Small intestine (tissue), 7 donors: ENCODE measurements at regions not wholly inside any gene's neighbourhood (a gene's known extent, or its start where the extent isn't known, plus 50 kb on each side); places are given as distances from the start of the nearest gene placed in this dataset.

Experiments
- DNase-seq, 2 donors: peaks; one replicate each; pipeline versions ENCODE4 v3.0.0 to v3.0.0-alpha.2; 2013
- FAIRE-seq: peaks from 2 replicates; lab custom pipeline; 2012; peaks lifted over from hg19 to GRCh38; lab: Jason Lieb, UNC
- H3K27ac ChIP-seq, 3 donors: one replicate each; pipeline ENCODE4 v1.5.1; 2013; ENCODE audit warnings: low read length in 2 of 3, mild to moderate bottlenecking in 2 of 3, control low read depth in 1 of 3, inconsistent platforms in 1 of 3, low read depth in 1 of 3, moderate library complexity in 1 of 3
- H3K27me3 ChIP-seq, 3 donors: one replicate each; pipeline ENCODE4 v1.6.1; 2013; ENCODE audit warnings: low read length in 3 of 3, inconsistent platforms in 1 of 3; ENCODE audit not compliant: control insufficient read depth in 3 of 3, insufficient read depth in 3 of 3
- H3K36me3 ChIP-seq, 3 donors: one replicate each; pipeline ENCODE4 v1.6.1; 2013; ENCODE audit warnings: low read length in 3 of 3, inconsistent platforms in 1 of 3, low read depth in 1 of 3, mild to moderate bottlenecking in 1 of 3, moderate library complexity in 1 of 3; ENCODE audit not compliant: control insufficient read depth in 3 of 3, insufficient read depth in 2 of 3
- H3K4me1 ChIP-seq, 3 donors: one replicate each; pipeline ENCODE4 v1.6.1; 2013; ENCODE audit warnings: low read length in 2 of 3, inconsistent platforms in 1 of 3, low read depth in 1 of 3, mild to moderate bottlenecking in 1 of 3, moderate library complexity in 1 of 3; ENCODE audit not compliant: control insufficient read depth in 3 of 3, insufficient read depth in 2 of 3
- H3K4me3 ChIP-seq, 3 donors: one replicate each; pipeline ENCODE4 v1.5.1; 2013; ENCODE audit warnings: low read length in 3 of 3, control low read depth in 1 of 3, inconsistent platforms in 1 of 3, low read depth in 1 of 3, mild to moderate bottlenecking in 1 of 3, moderate library complexity in 1 of 3
- H3K9me3 ChIP-seq, 2 donors: one replicate each; pipeline ENCODE4 v1.6.1; 2013; ENCODE audit warnings: low read depth in 1 of 2, low read length in 1 of 2; ENCODE audit not compliant: control insufficient read depth in 2 of 2, insufficient read depth in 1 of 2
- WGBS, 3 donors: extraction: QIAGEN DNeasy Blood & Tissue Kit; methylation state at CpG; one replicate each; pipeline ENCODE4 v1.1.7; 2013; 5-methylcytosine and 5-hydroxymethylcytosine counted together
- donor health status: healthy with polysubstance abuse.
- donor health status: control.
- donor health status: control.
- donor health status: Bipolar disorder and iron deficiency.
- donor health status: healthy.

GRCh38 chr2:6577960-6578359, 287.7 kb downstream of the CMPK2 start:
- H3K9me3 ChIP-seq, result peaks cover 0 to 1% of the 10 kb centered on the region in 2 donors
- FAIRE-seq (no peak), DNase-seq (no peak)
- no peak overlapping the region for H3K4me3 ChIP-seq
- no peaks in the 10 kb centered on the region for H3K4me1 ChIP-seq
- WGBS, 3 donors, result 86 to 91% (median 90%) methylated on average over 3 of the region's 3 CpGs
- H3K27me3 ChIP-seq, result peaks cover 0 to 2% (median 0%) of the 10 kb centered on the region in 3 donors
- no peak overlapping the region for H3K27ac ChIP-seq
- no peaks in the 10 kb centered on the region for H3K36me3 ChIP-seq

DNA sequence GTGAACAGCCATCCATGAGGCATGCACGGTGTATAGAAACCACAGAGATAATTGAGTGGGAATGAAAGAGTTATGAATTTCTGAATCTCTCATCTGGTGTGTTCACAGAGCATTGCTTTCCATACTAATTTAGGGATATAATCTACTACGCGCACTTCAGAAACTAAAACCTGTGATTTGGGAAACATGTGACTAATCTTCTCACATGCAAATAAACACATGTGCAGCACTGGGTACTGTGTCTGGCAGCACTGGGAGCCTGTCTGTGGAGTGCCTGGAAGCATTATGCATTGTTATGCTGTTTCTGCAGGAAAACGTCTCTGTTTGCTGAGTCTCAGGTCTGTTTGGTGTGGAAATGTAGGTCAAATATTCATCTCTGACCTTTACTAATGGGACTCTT, 287.3 kb downstream of the CMPK2 start:
- H3K4me1 ChIP-seq, result no peaks in the 10 kb centered on the region
- peaks cover 0 to 2% (median 0%) of the 10 kb centered on the region in 3 donors for H3K27me3 ChIP-seq
- FAIRE-seq (no peak), DNase-seq (no peak)
- H3K36me3 ChIP-seq, result no peaks in the 10 kb centered on the region
- no peak overlapping the region for H3K27ac ChIP-seq
- no peak overlapping the region for H3K4me3 ChIP-seq
- peaks cover 0 to 1% of the 10 kb centered on the region in 2 donors for H3K9me3 ChIP-seq
- WGBS, 3 donors, result 62 to 70% (median 69%) methylated on average over 4 of the region's 4 CpGs

- H3K4me3 ChIP-seq, result no peak overlapping the region
- H3K27ac ChIP-seq, result no peak overlapping the region
- H3K4me1 ChIP-seq, result no peaks in the 10 kb centered on the region
- DNase-seq, result no peak
- H3K9me3 ChIP-seq, result peaks cover 0 to 1% of the 10 kb centered on the region in 2 donors
- FAIRE-seq, result no peak
- H3K27me3 ChIP-seq, result peaks cover 0 to 2% (median 0%) of the 10 kb centered on the region in 3 donors
- no peaks in the 10 kb centered on the region for H3K36me3 ChIP-seq
Measured at GRCh38 chr2:6579281-6579680, 286.4 kb downstream of the CMPK2 start.

DNA sequence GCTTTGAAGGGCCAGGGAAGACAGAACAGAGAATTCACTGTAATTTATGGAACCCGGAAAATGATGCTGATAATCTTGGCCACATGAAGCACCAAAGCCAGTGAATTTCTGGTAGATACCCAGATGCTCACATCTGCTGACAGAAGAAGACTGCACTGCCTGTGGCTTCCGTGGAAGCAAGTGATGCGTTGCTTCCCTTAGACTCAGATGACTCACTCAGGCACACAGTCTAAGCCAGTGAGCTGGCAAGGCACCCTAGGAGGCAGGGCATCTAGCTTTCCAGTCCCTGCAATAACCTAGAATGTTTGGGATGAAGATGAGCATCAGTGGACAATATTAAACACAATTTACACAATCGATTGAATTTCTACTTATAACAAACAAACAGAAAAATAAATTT, 284.7 kb downstream of the CMPK2 start:
- DNase-seq, result no peak
- Histone ChIP-seq H3K27ac (no peak overlapping the region), H3K4me3 (no peak overlapping the region), H3K27me3 (peaks cover 0 to 2% (median 0%) of the 10 kb centered on the region in 3 donors), H3K36me3 (no peaks in the 10 kb centered on the region), H3K4me1 (no peaks in the 10 kb centered on the region), H3K9me3 (peaks cover 1 to 2% of the 10 kb centered on the region in 2 donors)
- 81 to 87% (median 87%) methylated on average over 4 of the region's 4 CpGs for WGBS, 3 donors
- FAIRE-seq, result no peak

GRCh38 chr2:6589150-6589549, 276.6 kb downstream of the CMPK2 start:
- H3K36me3 ChIP-seq, result no peaks in the 10 kb centered on the region
- H3K4me3 ChIP-seq, result no peak overlapping the region
- FAIRE-seq (no peak), DNase-seq (no peak)
- H3K4me1 ChIP-seq, result no peaks in the 10 kb centered on the region
- H3K27me3 ChIP-seq, result no peaks in the 10 kb centered on the region
- no peak overlapping the region for H3K27ac ChIP-seq
- 72 to 74% (median 74%) methylated on average over 6 of the region's 6 CpGs for WGBS, 3 donors
- peaks cover 0 to 2% of the 10 kb centered on the region in 2 donors for H3K9me3 ChIP-seq

GRCh38 chr2:6590442-6590841, 275.3 kb downstream of the CMPK2 start:
- Histone ChIP-seq H3K4me1 (no peaks in the 10 kb centered on the region), H3K27me3 (no peaks in the 10 kb centered on the region), H3K36me3 (no peaks in the 10 kb centered on the region), H3K4me3 (no peak overlapping the region), H3K9me3 (no peaks in the 10 kb centered on the region), H3K27ac (no peak overlapping the region)
- FAIRE-seq (no peak), DNase-seq (no peak)
- 71 to 72% (median 72%) methylated on average over 3 of the region's 3 CpGs for WGBS, 3 donors

GRCh38 chr2:6602471-6602870, 263.2 kb downstream of the CMPK2 start:
- no peaks in the 10 kb centered on the region for H3K36me3 ChIP-seq
- no peak overlapping the region for H3K27ac ChIP-seq
- no peak overlapping the region for H3K4me3 ChIP-seq
- no peaks in the 10 kb centered on the region for H3K9me3 ChIP-seq
- no peak for FAIRE-seq
- 91 to 93% (median 91%) methylated on average over 4 of the region's 4 CpGs for WGBS, 3 donors
- H3K4me1 ChIP-seq, result no peaks in the 10 kb centered on the region
- no peaks in the 10 kb centered on the region for H3K27me3 ChIP-seq
- no peak for DNase-seq

GRCh38 chr2:6605836-6606505, 259.7 kb downstream of the CMPK2 start:
- 60 to 76% (median 64%) methylated on average over 7 of the region's 7 CpGs for WGBS, 3 donors
- Histone ChIP-seq H3K27ac (no peak overlapping the region), H3K36me3 (no peaks in the 10 kb centered on the region), H3K27me3 (no peaks in the 10 kb centered on the region), H3K9me3 (peaks cover 0 to 2% of the 10 kb centered on the region in 2 donors), H3K4me3 (no peak overlapping the region), H3K4me1 (no peaks in the 10 kb centered on the region)
- FAIRE-seq (no peak), DNase-seq (no peak)

DNA sequence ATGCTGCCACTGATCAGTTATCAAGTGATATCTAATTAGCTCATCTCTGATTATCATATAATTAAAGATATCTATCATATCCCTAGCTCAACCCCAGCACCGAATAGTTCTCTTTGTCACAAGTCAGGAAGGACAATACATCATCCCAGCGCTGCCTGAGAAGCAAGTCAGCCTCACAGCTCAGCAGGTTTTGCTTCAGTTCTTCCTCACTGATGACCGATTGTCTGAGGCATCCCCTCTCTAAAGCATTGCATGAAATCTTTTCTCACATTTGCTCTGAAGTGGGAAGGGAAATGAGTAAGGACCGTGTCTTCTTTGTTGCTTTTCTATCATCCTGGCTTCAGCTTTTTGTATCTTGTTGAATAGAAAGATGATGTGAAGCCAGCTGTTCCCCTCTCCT, 247.9 kb downstream of the CMPK2 start:
- no peak for DNase-seq
- Histone ChIP-seq H3K27me3 (peaks cover 0 to 4% (median 0%) of the 10 kb centered on the region in 3 donors), H3K4me1 (no peaks in the 10 kb centered on the region), H3K27ac (no peak overlapping the region), H3K9me3 (peaks cover 0 to 13% of the 10 kb centered on the region in 2 donors), H3K4me3 (no peak overlapping the region), H3K36me3 (no peaks in the 10 kb centered on the region)
- 74 to 83% (median 75%) methylated on average over 4 of the region's 4 CpGs for WGBS, 3 donors
- FAIRE-seq, result no peak
